Peyer's patch (tissue), 4 donors: ENCODE measurements at regions not wholly inside any gene's neighbourhood (a gene's known extent, or its start where the extent isn't known, plus 50 kb on each side); places are given as distances from the start of the nearest gene placed in this dataset.

Experiments used
- POLR2A ChIP-seq, 2 donors: fragments of 450-650 bp; IDR thresholded peaks; one replicate each; pipeline ENCODE4 v1.5.1; 2017; ENCODE audit warnings: antibody characterized with exemption in 2 of 2, mild to moderate bottlenecking in 2 of 2, moderate library complexity in 2 of 2
- TF ChIP-seq, protein P1 (sequence below), 6 experiments: fragments of 450-650 bp in 4 of 6; fragments of 200-600 bp in 2 of 6; sonication (generic) in 1 of 6; IDR thresholded peaks; one replicate each; pipeline ENCODE4 v1.5.1; 2017 to 2019; ENCODE audit warnings: antibody characterized with exemption in 6 of 6, mild to moderate bottlenecking in 3 of 6, moderate library complexity in 1 of 6

DNA sequence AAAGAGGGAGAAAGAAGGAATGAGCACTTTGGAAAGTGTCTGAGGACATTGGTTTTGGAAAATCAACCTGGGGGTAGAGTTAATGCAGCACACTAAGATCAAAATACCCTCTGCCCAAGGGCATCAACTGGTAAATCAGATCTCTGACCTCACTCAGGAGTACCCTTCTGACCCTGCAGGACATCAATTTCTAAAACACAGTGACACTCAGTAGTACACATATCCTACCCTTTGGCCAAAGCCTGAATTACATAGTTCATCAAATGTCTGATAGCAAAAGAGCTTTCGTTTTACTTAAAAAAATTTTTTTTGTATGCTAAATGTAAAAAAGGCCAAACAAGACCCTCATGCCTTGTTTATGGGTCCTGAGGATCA lies 118.4 kb upstream of the CTNNA2 start:
- TF ChIP-seq, protein P1, sequence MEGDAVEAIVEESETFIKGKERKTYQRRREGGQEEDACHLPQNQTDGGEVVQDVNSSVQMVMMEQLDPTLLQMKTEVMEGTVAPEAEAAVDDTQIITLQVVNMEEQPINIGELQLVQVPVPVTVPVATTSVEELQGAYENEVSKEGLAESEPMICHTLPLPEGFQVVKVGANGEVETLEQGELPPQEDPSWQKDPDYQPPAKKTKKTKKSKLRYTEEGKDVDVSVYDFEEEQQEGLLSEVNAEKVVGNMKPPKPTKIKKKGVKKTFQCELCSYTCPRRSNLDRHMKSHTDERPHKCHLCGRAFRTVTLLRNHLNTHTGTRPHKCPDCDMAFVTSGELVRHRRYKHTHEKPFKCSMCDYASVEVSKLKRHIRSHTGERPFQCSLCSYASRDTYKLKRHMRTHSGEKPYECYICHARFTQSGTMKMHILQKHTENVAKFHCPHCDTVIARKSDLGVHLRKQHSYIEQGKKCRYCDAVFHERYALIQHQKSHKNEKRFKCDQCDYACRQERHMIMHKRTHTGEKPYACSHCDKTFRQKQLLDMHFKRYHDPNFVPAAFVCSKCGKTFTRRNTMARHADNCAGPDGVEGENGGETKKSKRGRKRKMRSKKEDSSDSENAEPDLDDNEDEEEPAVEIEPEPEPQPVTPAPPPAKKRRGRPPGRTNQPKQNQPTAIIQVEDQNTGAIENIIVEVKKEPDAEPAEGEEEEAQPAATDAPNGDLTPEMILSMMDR (IDR thresholded peaks at IDR 0.05) = no peak
- no peak for TF ChIP-seq POLR2A (IDR thresholded peaks at IDR 0.05)
